ENCODE measurements at regions not wholly inside any gene's neighbourhood (a gene's known extent, or its start where the extent isn't known, plus 50 kb on each side); places are given as distances from the start of the nearest gene placed in this dataset.
"Not testable (repeated sequence)": the region's sequence is repeated elsewhere in the genome, so short reads cannot be mapped to it uniquely, and the experiment has no call there.

DNA sequence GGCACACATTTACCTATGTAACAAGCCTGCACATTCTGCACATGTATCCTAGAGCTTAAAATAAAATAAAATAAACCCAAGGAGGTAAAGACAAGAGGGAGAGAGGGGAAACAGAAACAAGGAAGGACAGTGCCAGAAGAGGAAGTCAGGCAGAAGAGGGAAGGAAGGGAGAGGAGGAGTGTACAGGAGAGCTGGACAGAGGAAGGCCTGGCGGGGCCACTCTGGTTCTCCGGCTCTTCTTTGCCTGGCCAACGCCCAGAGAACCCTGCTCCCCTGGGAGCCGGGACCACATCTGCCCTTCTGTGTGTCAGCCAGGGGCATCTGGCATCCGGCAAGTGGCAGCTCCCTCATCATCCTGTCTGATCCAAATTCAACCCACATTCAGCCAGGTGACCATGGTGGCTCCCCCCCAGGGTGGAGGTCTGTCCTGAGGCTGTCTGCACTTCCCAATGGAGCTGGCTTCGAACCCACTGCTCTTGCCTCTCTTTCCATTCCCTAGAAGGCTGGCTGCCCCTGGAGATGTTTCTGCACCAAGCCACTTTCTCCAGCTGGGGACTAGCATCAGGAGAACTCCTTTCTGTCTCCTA lies 55.5 kb upstream of the RABL2A start:
- H3K9me3 ChIP-seq (ENCODE audit: control insufficient read depth, low read length); H3K14ac ChIP-seq (ENCODE audit: low read length in 2 of 2); H3K4me3 ChIP-seq (ENCODE audit: insufficient read depth in 1 of 2, low read depth in 1 of 2, low read length in 2 of 2); H3K18ac ChIP-seq (ENCODE audit: low read depth in 1 of 2, low read length in 2 of 2); DNase-seq; H2BK5ac ChIP-seq (ENCODE audit: low read depth, low read length, poor library complexity, severe bottlenecking); H2AFZ ChIP-seq (ENCODE audit: low read depth, low read length); H3K23ac ChIP-seq (ENCODE audit: low read length in 2 of 2); H3K9ac ChIP-seq (ENCODE audit: low read length); H3K79me1 ChIP-seq (replicated peaks; ENCODE audit: low read length, poor library complexity, severe bottlenecking); H3K4ac ChIP-seq (ENCODE audit: low read depth in 1 of 2, low read length in 2 of 2); H2BK15ac ChIP-seq (ENCODE audit: low read depth, poor library complexity, severe bottlenecking); H3K4me1 ChIP-seq (ENCODE audit: control insufficient read depth, insufficient read depth, low read depth, low read length); H3K36me3 ChIP-seq (ENCODE audit: control insufficient read depth in 1 of 2, insufficient read depth in 2 of 2, low read depth in 1 of 2, low read length in 2 of 2); H2BK120ac ChIP-seq (ENCODE audit: low read depth, low read length); H3K27ac ChIP-seq (ENCODE audit: low read length, poor library complexity, severe bottlenecking); H2BK12ac ChIP-seq (ENCODE audit: low read length in 2 of 2); H3K4me2 ChIP-seq (ENCODE audit: low read length, poor library complexity, severe bottlenecking); H4K91ac ChIP-seq (ENCODE audit: low read length); H2AK5ac ChIP-seq (ENCODE audit: low read length, severe bottlenecking); H4K8ac ChIP-seq (ENCODE audit: low read length); H3K27me3 ChIP-seq (ENCODE audit: control insufficient read depth in 1 of 2, insufficient read depth in 1 of 2, low read length in 2 of 2): not testable (repeated sequence)
- WGBS, result 71% methylated on average over 2 of the region's 6 CpGs

DNA sequence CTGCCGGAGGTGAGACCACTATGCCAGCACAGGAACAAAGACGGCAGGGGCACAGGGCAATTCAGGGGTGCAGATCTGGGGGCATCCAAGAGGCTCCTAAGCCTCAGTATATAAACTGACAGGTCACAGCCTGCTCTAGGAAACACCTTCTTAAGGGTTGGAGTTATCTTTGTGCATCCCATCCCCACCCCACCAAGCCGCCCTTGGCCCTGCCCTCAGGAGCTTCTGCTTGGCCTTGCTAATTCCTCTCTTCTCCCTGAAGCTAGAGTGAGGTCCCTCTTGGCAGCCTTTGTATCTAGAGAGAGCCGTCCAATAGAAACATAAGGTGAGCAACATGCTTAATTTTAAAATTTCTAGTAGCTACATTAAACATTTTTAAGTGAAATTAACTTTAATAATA lies 51.3 kb upstream of the RABL2A start:
- not testable (repeated sequence) for H2BK5ac ChIP-seq (ENCODE audit: low read depth, low read length, poor library complexity, severe bottlenecking); H3K4me1 ChIP-seq (ENCODE audit: control insufficient read depth, insufficient read depth, low read depth, low read length); H3K9ac ChIP-seq (ENCODE audit: low read length); H2AK5ac ChIP-seq (ENCODE audit: low read length, severe bottlenecking); H3K79me1 ChIP-seq (replicated peaks; ENCODE audit: low read length, poor library complexity, severe bottlenecking); H2AFZ ChIP-seq (ENCODE audit: low read depth, low read length); H3K27ac ChIP-seq (ENCODE audit: low read length, poor library complexity, severe bottlenecking); H2BK15ac ChIP-seq (ENCODE audit: low read depth, poor library complexity, severe bottlenecking); H2BK12ac ChIP-seq (ENCODE audit: low read length in 2 of 2); H3K27me3 ChIP-seq (ENCODE audit: control insufficient read depth in 1 of 2, insufficient read depth in 1 of 2, low read length in 2 of 2); H3K36me3 ChIP-seq (ENCODE audit: control insufficient read depth in 1 of 2, insufficient read depth in 2 of 2, low read depth in 1 of 2, low read length in 2 of 2); H3K14ac ChIP-seq (ENCODE audit: low read length in 2 of 2); H3K9me3 ChIP-seq (ENCODE audit: control insufficient read depth, low read length); H3K4ac ChIP-seq (ENCODE audit: low read depth in 1 of 2, low read length in 2 of 2); H3K4me2 ChIP-seq (ENCODE audit: low read length, poor library complexity, severe bottlenecking); H4K91ac ChIP-seq (ENCODE audit: low read length); H3K4me3 ChIP-seq (ENCODE audit: insufficient read depth in 1 of 2, low read depth in 1 of 2, low read length in 2 of 2); H3K18ac ChIP-seq (ENCODE audit: low read depth in 1 of 2, low read length in 2 of 2); H4K8ac ChIP-seq (ENCODE audit: low read length); H3K23ac ChIP-seq (ENCODE audit: low read length in 2 of 2); DNase-seq; H2BK120ac ChIP-seq (ENCODE audit: low read depth, low read length)
- WGBS, result no CpG with 5 or more reads among the region's 4 CpGs

DNA sequence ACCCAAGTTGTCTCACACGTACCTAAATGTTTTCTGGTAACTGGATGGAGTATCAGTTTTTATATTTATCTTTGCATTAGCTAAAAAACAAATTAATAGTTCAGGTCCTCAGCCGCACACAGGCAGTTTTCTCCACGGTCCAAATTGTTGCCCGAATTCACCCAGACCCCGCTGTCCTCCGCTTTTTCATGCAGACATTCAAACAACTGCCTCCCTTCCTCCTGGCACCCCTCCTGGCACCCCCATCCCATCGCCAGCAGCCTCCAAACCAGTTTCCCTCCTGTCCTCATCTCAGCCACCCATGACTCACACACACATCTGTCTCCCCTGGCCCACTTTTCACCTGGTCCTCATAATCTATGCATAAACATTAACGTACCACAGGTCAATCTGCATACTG lies 50.7 kb upstream of the RABL2A start:
- WGBS, result 95% methylated on average over 6 of the region's 8 CpGs

More for the DNA sequence above, 50.7 kb upstream of the RABL2A start:
- not testable (repeated sequence) for H2BK5ac ChIP-seq (ENCODE audit: low read depth, low read length, poor library complexity, severe bottlenecking); DNase-seq; H2AK5ac ChIP-seq (ENCODE audit: low read length, severe bottlenecking); H3K79me1 ChIP-seq (replicated peaks; ENCODE audit: low read length, poor library complexity, severe bottlenecking); H2BK120ac ChIP-seq (ENCODE audit: low read depth, low read length); H4K8ac ChIP-seq (ENCODE audit: low read length); H4K91ac ChIP-seq (ENCODE audit: low read length); H3K9ac ChIP-seq (ENCODE audit: low read length); H3K23ac ChIP-seq (ENCODE audit: low read length in 2 of 2); H3K14ac ChIP-seq (ENCODE audit: low read length in 2 of 2); H3K4me3 ChIP-seq (ENCODE audit: insufficient read depth in 1 of 2, low read depth in 1 of 2, low read length in 2 of 2); H3K4me1 ChIP-seq (ENCODE audit: control insufficient read depth, insufficient read depth, low read depth, low read length); H3K27me3 ChIP-seq (ENCODE audit: control insufficient read depth in 1 of 2, insufficient read depth in 1 of 2, low read length in 2 of 2); H2BK12ac ChIP-seq (ENCODE audit: low read length in 2 of 2); H3K4me2 ChIP-seq (ENCODE audit: low read length, poor library complexity, severe bottlenecking); H3K4ac ChIP-seq (ENCODE audit: low read depth in 1 of 2, low read length in 2 of 2); H2AFZ ChIP-seq (ENCODE audit: low read depth, low read length); H3K9me3 ChIP-seq (ENCODE audit: control insufficient read depth, low read length); H2BK15ac ChIP-seq (ENCODE audit: low read depth, poor library complexity, severe bottlenecking); H3K27ac ChIP-seq (ENCODE audit: low read length, poor library complexity, severe bottlenecking); H3K18ac ChIP-seq (ENCODE audit: low read depth in 1 of 2, low read length in 2 of 2); H3K36me3 ChIP-seq (ENCODE audit: control insufficient read depth in 1 of 2, insufficient read depth in 2 of 2, low read depth in 1 of 2, low read length in 2 of 2)

All from mesenchymal stem cell (in vitro differentiated cells and primary cell).